HepG2 (cell line): ENCODE measurements at regions not wholly inside any gene's neighbourhood (a gene's known extent, or its start where the extent isn't known, plus 50 kb on each side); places are given as distances from the start of the nearest gene placed in this dataset.

ENCODE experiments used
- ATAC-seq: fragments of 200-7000 bp; cut with Tn5 transposase; 3 replicates; pipeline ENCODE4 v1.9.1; 2020; ENCODE audit warnings: mild to moderate bottlenecking, moderate library complexity
- BruUV-seq: library from RNA; stranded (reverse); fragments of 400-500 nt; replicated peaks from 2 replicates; lab custom pipeline; 2021; lab: Mats Ljungman, UMichigan
- CTCF ChIA-PET: fragments of 300-600 bp; formaldehyde crosslinking; extraction: SDS; loops from one replicate; lab custom pipeline; 2021; ENCODE audit warnings: low total read pairs, inconsistent platforms, low intra/inter-chr PET ratio; lab: Yijun Ruan, JAX
- POLR2A ChIA-PET: fragments of 350-600 bp; sonication (Branson Sonifier 250); formaldehyde crosslinking; loops from one replicate; lab custom pipeline; 2020; ENCODE audit warnings: antibody characterized with exemption, inconsistent platforms; lab: Yijun Ruan, JAX
- DNase-seq: peaks from one replicate; pipeline ENCODE4 v3.0.0-alpha.2; 2015; ENCODE audit warnings: low spot score
- FAIRE-seq: peaks from 3 replicates; lab custom pipeline; 2011; peaks lifted over from hg19 to GRCh38; lab: Jason Lieb, UNC
- H2AFZ ChIP-seq: one replicate; pipeline ENCODE4 v1.6.1; 2011; ENCODE audit warnings: low read length, inconsistent platforms
- H3K27ac ChIP-seq: fragments of 300-600 bp; 3 replicates; pipeline ENCODE4 v1.8.0; 2011; ENCODE audit warnings: mixed run types, mild to moderate bottlenecking, mixed read lengths, low read length, inconsistent platforms; ENCODE audit not compliant: insufficient read depth; ENCODE audit errors: extremely low read length
- H3K27me3 ChIP-seq, 2 experiments: fragments of 200-600 bp in 1 of 2; 2 replicates in 1 of 2; 3 replicates in 1 of 2; pipeline versions ENCODE4 v1.6.0 to v1.8.0; 2011; ENCODE audit warnings: low read length in 2 of 2, mild to moderate bottlenecking in 2 of 2, moderate library complexity in 2 of 2, inconsistent platforms in 1 of 2; ENCODE audit not compliant: insufficient read depth in 2 of 2, control insufficient read depth in 1 of 2
- H3K36me3 ChIP-seq, 2 experiments: fragments of 200-600 bp in 1 of 2; replicated peaks in 1 of 2; 2 replicates in 1 of 2; 3 replicates in 1 of 2; pipeline versions ENCODE4 v1.5.1 to v1.8.0; 2011; ENCODE audit warnings: low read length in 2 of 2, inconsistent platforms in 1 of 2; ENCODE audit not compliant: insufficient read depth in 2 of 2, control insufficient read depth in 1 of 2
- H3K4me1 ChIP-seq: 2 replicates; pipeline ENCODE4 v1.5.1; 2012; ENCODE audit warnings: low read length, inconsistent platforms; ENCODE audit not compliant: insufficient read depth
- H3K4me2 ChIP-seq: 2 replicates; pipeline ENCODE4 v1.6.0; 2011; ENCODE audit warnings: low read depth, low read length, inconsistent platforms
- H3K4me3 ChIP-seq, 3 experiments: fragments of 200-600 bp in 1 of 3; sonication (generic), shearing (Covaris generic) in 1 of 3; replicated peaks in 1 of 3; 2 replicates each; pipeline ENCODE4 v1.5.1; 2011 to 2016; ENCODE audit warnings: low read length in 3 of 3, inconsistent platforms in 2 of 3, low read depth in 2 of 3, mild to moderate bottlenecking in 2 of 3, control low read depth in 1 of 3, mixed read lengths in 1 of 3; ENCODE audit not compliant: insufficient read depth in 1 of 3
- H3K79me2 ChIP-seq: one replicate; pipeline ENCODE4 v1.6.1; 2011; ENCODE audit warnings: low read length, inconsistent platforms; ENCODE audit not compliant: insufficient read depth
- H3K9ac ChIP-seq: 2 replicates; pipeline ENCODE4 v1.6.0; 2011; ENCODE audit warnings: mild to moderate bottlenecking, low read depth, low read length, inconsistent platforms; ENCODE audit not compliant: insufficient read depth
- H3K9me3 ChIP-seq: 2 replicates; pipeline ENCODE4 v1.5.1; 2012; ENCODE audit warnings: mild to moderate bottlenecking, low read length
- H4K20me1 ChIP-seq: 2 replicates; pipeline ENCODE4 v1.6.0; 2011; ENCODE audit warnings: inconsistent platforms, mild to moderate bottlenecking, low read length, moderate library complexity; ENCODE audit not compliant: insufficient read depth
- ARID2 ChIP-seq: sonication (generic); formaldehyde crosslinking; IDR thresholded peaks from 2 replicates; pipeline ENCODE4 v1.8.1; 2022; ENCODE audit warnings: mild to moderate bottlenecking, missing genetic modification reagents, borderline replicate concordance
- ARNT2 ChIP-seq: sonication (generic); formaldehyde crosslinking; IDR thresholded peaks from 2 replicates; pipeline ENCODE4 v1.8.0; 2022; ENCODE audit warnings: mild to moderate bottlenecking, low read depth, missing genetic modification reagents, moderate library complexity
- BCL6 ChIP-seq: IDR thresholded peaks from 2 replicates; pipeline ENCODE4 v1.6.1; 2016; ENCODE audit warnings: missing genetic modification reagents, missing compliant biosample characterization
- GABPA ChIP-seq, 2 experiments: IDR thresholded peaks; 2 replicates each; pipeline ENCODE4 v1.6.1; 2011 to 2016; ENCODE audit warnings: low read depth in 2 of 2, low read length in 1 of 2, missing biosample characterization in 1 of 2, missing genetic modification characterization in 1 of 2
- MYNN ChIP-seq: sonication (generic); formaldehyde crosslinking; IDR thresholded peaks from 2 replicates; pipeline ENCODE4 v1.4.0; 2020; ENCODE audit warnings: mild to moderate bottlenecking, low read depth, missing genetic modification reagents
- SETDB1 ChIP-seq: sonication (generic); formaldehyde crosslinking; IDR thresholded peaks from 2 replicates; pipeline ENCODE4 v1.5.1; 2020; ENCODE audit warnings: missing genetic modification reagents, mild to moderate bottlenecking, borderline replicate concordance
- ZNF136 ChIP-seq: sonication (generic); formaldehyde crosslinking; IDR thresholded peaks from 2 replicates; pipeline ENCODE4 v1.8.1; 2022; ENCODE audit warnings: low read depth, mild to moderate bottlenecking, moderate library complexity, missing genetic modification reagents
- ZNF160 ChIP-seq: sonication (generic); formaldehyde crosslinking; IDR thresholded peaks from 2 replicates; pipeline ENCODE4 v1.8.0; 2022; ENCODE audit warnings: mild to moderate bottlenecking, inconsistent platforms, missing genetic modification reagents
- ZNF350 ChIP-seq: sonication (generic); formaldehyde crosslinking; IDR thresholded peaks from 2 replicates; pipeline ENCODE4 v1.4.0; 2020; ENCODE audit warnings: mild to moderate bottlenecking, low read depth, missing genetic modification reagents, borderline replicate concordance
- ZSCAN30 ChIP-seq: sonication (generic); formaldehyde crosslinking; IDR thresholded peaks from 2 replicates; pipeline ENCODE4 v1.5.0; 2020; ENCODE audit warnings: mild to moderate bottlenecking, missing genetic modification reagents
- ZSCAN9 ChIP-seq: IDR thresholded peaks from 2 replicates; pipeline ENCODE4 v1.6.1; 2016; ENCODE audit warnings: borderline replicate concordance
- WGBS: methylation state at CpG from one replicate; pipeline ENCODE4 v1.1.6; 2017; ENCODE audit warnings: low lambda C conversion rate; 5-methylcytosine and 5-hydroxymethylcytosine counted together
- in situ Hi-C: cut with HindIII; loops from 2 replicates; pipeline ENCODE4 v1.10.0; 2017; ENCODE audit warnings: low pct_unique_long_range_greater_than_20kb; ENCODE audit not compliant: extremely low pct_ligation_motif_present
- intact Hi-C: fragments of 100-400 bp; cut with micrococcal nuclease; formaldehyde crosslinking; loops from one replicate; pipeline ENCODE4 v1.10.0; 2022; ENCODE audit not compliant: unreplicated experiment
- TF ChIP-seq, protein P1 (sequence below): sonication (generic); formaldehyde crosslinking; IDR thresholded peaks from 2 replicates; pipeline ENCODE4 v1.9.0; 2021; ENCODE audit warnings: missing genetic modification reagents, borderline replicate concordance
- TF ChIP-seq, protein P2 (sequence below): IDR thresholded peaks from 2 replicates; pipeline ENCODE4 v1.6.1; 2012; ENCODE audit warnings: inconsistent platforms
- TF ChIP-seq, protein P3 (sequence below): sonication (generic); formaldehyde crosslinking; IDR thresholded peaks from 2 replicates; pipeline ENCODE4 v1.5.0; 2020; ENCODE audit warnings: missing genetic modification reagents
- TF ChIP-seq, protein P4 (sequence below): sonication (generic); formaldehyde crosslinking; conservative IDR thresholded peaks from 2 replicates; pipeline ENCODE4 v1.4.0; 2020; ENCODE audit warnings: mild to moderate bottlenecking, missing genetic modification reagents, moderate library complexity
- TF ChIP-seq, protein P5 (sequence below): sonication (generic); formaldehyde crosslinking; IDR thresholded peaks from 2 replicates; pipeline ENCODE4 v1.4.0; 2020; ENCODE audit warnings: low read depth, mild to moderate bottlenecking, missing genetic modification reagents

DNA sequence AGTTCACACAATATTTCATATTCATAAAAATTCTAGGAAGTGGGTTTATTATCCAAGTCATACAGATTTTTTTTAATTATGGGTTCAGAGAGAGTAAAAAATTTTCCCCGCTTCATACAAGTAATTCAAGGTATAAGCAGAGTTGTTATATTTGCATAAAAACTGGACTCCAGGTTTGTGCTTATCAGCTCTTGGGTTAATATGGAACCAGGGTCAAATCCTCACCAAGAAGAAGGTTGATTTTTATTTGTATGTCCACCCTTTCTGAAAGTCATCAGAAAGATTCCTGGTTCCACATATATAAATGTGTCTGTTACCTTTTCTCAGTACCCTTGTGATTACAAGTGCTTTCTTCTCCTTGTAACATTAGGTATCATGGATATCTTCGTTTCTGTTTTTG, 143.8 kb upstream of the PKN2 start (continued):
- TF ChIP-seq, protein P1, sequence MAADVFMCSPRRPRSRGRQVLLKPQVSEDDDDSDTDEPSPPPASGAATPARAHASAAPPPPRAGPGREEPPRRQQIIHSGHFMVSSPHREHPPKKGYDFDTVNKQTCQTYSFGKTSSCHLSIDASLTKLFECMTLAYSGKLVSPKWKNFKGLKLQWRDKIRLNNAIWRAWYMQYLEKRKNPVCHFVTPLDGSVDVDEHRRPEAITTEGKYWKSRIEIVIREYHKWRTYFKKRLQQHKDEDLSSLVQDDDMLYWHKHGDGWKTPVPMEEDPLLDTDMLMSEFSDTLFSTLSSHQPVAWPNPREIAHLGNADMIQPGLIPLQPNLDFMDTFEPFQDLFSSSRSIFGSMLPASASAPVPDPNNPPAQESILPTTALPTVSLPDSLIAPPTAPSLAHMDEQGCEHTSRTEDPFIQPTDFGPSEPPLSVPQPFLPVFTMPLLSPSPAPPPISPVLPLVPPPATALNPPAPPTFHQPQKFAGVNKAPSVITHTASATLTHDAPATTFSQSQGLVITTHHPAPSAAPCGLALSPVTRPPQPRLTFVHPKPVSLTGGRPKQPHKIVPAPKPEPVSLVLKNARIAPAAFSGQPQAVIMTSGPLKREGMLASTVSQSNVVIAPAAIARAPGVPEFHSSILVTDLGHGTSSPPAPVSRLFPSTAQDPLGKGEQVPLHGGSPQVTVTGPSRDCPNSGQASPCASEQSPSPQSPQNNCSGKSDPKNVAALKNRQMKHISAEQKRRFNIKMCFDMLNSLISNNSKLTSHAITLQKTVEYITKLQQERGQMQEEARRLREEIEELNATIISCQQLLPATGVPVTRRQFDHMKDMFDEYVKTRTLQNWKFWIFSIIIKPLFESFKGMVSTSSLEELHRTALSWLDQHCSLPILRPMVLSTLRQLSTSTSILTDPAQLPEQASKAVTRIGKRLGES (CRISPR knock-in tag) = no peak
- TF ChIP-seq GABPA (IDR thresholded peaks at IDR 0.05; ENCODE audit: low read depth, low read length) (no peak), GABPA (CRISPR knock-in tag; IDR thresholded peaks at IDR 0.05; ENCODE audit: low read depth) (no peak), SETDB1 (no peak), ZNF136 (CRISPR knock-in tag) (no peak), ARID2 (CRISPR knock-in tag) (no peak), ARNT2 (CRISPR knock-in tag) (no peak)
- TF ChIP-seq, protein P2, sequence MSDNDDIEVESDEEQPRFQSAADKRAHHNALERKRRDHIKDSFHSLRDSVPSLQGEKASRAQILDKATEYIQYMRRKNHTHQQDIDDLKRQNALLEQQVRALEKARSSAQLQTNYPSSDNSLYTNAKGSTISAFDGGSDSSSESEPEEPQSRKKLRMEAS = no peak
- TF ChIP-seq, protein P3, sequence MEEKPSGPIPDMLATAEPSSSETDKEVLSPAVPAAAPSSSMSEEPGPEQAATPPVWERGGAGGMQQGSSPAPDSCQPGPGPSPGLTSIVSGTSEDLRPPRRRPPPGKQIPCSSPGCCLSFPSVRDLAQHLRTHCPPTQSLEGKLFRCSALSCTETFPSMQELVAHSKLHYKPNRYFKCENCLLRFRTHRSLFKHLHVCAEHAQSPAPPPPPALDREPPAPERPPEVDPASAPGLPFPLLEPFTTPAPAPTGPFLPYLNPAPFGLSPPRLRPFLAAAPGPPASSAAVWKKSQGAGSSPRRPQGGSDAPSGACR (CRISPR knock-in tag) = no peak

DNA sequence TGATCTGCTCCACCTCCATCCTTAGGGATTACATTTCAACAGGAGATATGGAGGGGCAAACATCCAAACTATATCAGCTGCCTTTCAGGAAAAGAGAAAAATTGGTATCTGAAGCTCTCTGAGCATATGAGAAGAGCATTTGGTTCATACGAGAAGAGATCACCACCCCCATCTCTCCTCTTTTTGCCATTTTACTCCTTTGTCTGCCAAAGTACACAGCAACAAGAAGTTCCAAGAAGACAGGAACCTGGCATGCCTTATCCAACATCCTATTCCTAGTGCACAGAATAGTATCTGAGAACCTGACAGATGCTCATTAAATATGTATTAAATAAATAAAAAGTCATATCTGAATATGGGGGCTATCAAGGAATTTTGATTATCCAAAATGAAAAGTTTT, 142.5 kb upstream of the PKN2 start:
- intact Hi-C loops = no loop called here
- TF ChIP-seq ZNF160 (CRISPR knock-in tag) = no peak
- TF ChIP-seq ZNF350 (CRISPR knock-in tag) = no peak
- no peak for TF ChIP-seq ZSCAN30 (CRISPR knock-in tag)
- TF ChIP-seq BCL6 = no peak
- TF ChIP-seq MYNN (CRISPR knock-in tag) = no peak
- TF ChIP-seq, protein P4, sequence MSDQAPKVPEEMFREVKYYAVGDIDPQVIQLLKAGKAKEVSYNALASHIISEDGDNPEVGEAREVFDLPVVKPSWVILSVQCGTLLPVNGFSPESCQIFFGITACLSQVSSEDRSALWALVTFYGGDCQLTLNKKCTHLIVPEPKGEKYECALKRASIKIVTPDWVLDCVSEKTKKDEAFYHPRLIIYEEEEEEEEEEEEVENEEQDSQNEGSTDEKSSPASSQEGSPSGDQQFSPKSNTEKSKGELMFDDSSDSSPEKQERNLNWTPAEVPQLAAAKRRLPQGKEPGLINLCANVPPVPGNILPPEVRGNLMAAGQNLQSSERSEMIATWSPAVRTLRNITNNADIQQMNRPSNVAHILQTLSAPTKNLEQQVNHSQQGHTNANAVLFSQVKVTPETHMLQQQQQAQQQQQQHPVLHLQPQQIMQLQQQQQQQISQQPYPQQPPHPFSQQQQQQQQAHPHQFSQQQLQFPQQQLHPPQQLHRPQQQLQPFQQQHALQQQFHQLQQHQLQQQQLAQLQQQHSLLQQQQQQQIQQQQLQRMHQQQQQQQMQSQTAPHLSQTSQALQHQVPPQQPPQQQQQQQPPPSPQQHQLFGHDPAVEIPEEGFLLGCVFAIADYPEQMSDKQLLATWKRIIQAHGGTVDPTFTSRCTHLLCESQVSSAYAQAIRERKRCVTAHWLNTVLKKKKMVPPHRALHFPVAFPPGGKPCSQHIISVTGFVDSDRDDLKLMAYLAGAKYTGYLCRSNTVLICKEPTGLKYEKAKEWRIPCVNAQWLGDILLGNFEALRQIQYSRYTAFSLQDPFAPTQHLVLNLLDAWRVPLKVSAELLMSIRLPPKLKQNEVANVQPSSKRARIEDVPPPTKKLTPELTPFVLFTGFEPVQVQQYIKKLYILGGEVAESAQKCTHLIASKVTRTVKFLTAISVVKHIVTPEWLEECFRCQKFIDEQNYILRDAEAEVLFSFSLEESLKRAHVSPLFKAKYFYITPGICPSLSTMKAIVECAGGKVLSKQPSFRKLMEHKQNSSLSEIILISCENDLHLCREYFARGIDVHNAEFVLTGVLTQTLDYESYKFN (CRISPR knock-in tag) = no peak
- TF ChIP-seq, protein P5, sequence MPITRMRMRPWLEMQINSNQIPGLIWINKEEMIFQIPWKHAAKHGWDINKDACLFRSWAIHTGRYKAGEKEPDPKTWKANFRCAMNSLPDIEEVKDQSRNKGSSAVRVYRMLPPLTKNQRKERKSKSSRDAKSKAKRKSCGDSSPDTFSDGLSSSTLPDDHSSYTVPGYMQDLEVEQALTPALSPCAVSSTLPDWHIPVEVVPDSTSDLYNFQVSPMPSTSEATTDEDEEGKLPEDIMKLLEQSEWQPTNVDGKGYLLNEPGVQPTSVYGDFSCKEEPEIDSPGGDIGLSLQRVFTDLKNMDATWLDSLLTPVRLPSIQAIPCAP (CRISPR knock-in tag) = no peak
- TF ChIP-seq ZSCAN9 (CRISPR knock-in tag) = no peak

More for the DNA sequence above, 142.5 kb upstream of the PKN2 start:
- Histone ChIP-seq H4K20me1 (no peaks in the 10 kb centered on the region), H3K27ac (no peak overlapping the region), H3K27me3 (no peaks in the 10 kb centered on the region), H3K4me3 (no peak overlapping the region), H3K4me2 (no peak overlapping the region), H2AFZ (no peak overlapping the region), H3K36me3 (no peaks in the 10 kb centered on the region), H3K79me2 (no peaks in the 10 kb centered on the region), H3K9me3 (no peaks in the 10 kb centered on the region), H3K9ac (no peak overlapping the region), H3K4me1 (peaks cover 8% of the 10 kb centered on the region; the same call in 1 of the 2 replicates)
- ChIA-PET CTCF (no interaction called here), POLR2A (no interaction called here)
- in situ Hi-C loops = no loop called here
- no TSS peak for BruUV-seq
- WGBS = 50% methylated on average over 1 of the region's 1 CpG
- DNase-seq = no peak
- no peak for FAIRE-seq
- ATAC-seq = no peak
